Colonic mucosa (tissue), 4 donors: ENCODE measurements at regions not wholly inside any gene's neighbourhood (a gene's known extent, or its start where the extent isn't known, plus 50 kb on each side); places are given as distances from the start of the nearest gene placed in this dataset.

Experiments used
- DNase-seq: peaks from one replicate; pipeline ENCODE4 v3.0.0-alpha.2; 2020
- H3K27ac ChIP-seq: fragments of 200-600 bp; one replicate; pipeline ENCODE4 v1.8.0; 2021
- H3K27me3 ChIP-seq: fragments of 200-600 bp; one replicate; pipeline ENCODE4 v1.8.0; 2021
- H3K36me3 ChIP-seq: fragments of 200-600 bp; one replicate; pipeline ENCODE4 v1.8.0; 2021
- H3K4me1 ChIP-seq: fragments of 200-600 bp; one replicate; pipeline ENCODE4 v1.8.0; 2021; ENCODE audit warnings: mild to moderate bottlenecking
- H3K4me3 ChIP-seq: fragments of 200-600 bp; one replicate; pipeline ENCODE4 v1.8.0; 2021
- H3K9ac ChIP-seq, 2 donors: one replicate each; pipeline ENCODE4 v1.7.0; 2013; ENCODE audit warnings: control low read depth in 2 of 2, low read depth in 2 of 2, low read length in 2 of 2
- H3K9me3 ChIP-seq: fragments of 200-600 bp; one replicate; pipeline ENCODE4 v1.8.0; 2021
- intact Hi-C: fragments of 100-400 bp; cut with DNase I; formaldehyde crosslinking; loops from one replicate; pipeline ENCODE4 v1.14.1; 2022
- TF ChIP-seq, protein P1 (sequence below): fragments of 200-600 bp; IDR thresholded peaks from one replicate; pipeline ENCODE4 v1.8.0; 2022; ENCODE audit warnings: antibody characterized with exemption, mild to moderate bottlenecking
- donor health status: healthy.
- donor health status: DM: no; HTN: no; CAD: no.
- donor health status: DM: no; HTN: no; CAD: no.

DNA sequence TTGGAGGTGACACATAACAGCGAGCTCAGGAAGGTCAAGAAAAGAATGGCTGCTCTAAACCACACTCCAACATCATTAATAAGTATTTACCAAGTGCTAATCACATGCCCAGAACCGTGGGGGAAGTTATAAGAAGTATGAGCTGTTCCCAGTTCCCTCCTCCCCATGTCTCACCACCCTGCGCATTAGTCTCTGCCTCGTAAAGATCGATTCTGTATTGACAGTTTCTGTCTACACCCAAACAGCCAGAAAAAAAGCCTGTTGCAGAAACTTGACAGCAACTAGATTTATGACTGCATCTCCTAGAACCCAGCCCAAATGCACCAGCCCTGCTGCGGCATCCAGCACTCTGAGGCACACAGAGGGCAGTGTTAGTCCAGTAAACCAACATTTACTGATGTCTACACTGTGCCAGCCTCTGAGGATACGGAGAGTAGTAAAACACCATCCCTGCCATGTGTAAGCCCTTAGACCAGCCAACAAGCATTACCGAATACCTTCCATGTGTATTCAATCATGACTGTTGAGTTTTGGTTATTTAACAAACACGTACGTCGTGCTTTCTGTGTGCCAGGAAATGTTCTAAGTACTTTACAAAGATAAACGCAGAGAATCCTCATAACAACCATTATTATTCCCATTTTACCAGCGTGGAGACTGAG lies 63.6 kb upstream of the ZBTB40 start:
- no peak for DNase-seq
- Histone ChIP-seq H3K4me3 (no peak overlapping the region), H3K4me1 (no peaks in the 10 kb centered on the region), H3K9me3 (no peaks in the 10 kb centered on the region), H3K9ac (no peak overlapping the region), H3K27ac (no peak overlapping the region), H3K27me3 (no peaks in the 10 kb centered on the region), H3K36me3 (no peaks in the 10 kb centered on the region)
- intact Hi-C loops: no loop called here
- TF ChIP-seq, protein P1, sequence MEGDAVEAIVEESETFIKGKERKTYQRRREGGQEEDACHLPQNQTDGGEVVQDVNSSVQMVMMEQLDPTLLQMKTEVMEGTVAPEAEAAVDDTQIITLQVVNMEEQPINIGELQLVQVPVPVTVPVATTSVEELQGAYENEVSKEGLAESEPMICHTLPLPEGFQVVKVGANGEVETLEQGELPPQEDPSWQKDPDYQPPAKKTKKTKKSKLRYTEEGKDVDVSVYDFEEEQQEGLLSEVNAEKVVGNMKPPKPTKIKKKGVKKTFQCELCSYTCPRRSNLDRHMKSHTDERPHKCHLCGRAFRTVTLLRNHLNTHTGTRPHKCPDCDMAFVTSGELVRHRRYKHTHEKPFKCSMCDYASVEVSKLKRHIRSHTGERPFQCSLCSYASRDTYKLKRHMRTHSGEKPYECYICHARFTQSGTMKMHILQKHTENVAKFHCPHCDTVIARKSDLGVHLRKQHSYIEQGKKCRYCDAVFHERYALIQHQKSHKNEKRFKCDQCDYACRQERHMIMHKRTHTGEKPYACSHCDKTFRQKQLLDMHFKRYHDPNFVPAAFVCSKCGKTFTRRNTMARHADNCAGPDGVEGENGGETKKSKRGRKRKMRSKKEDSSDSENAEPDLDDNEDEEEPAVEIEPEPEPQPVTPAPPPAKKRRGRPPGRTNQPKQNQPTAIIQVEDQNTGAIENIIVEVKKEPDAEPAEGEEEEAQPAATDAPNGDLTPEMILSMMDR: no peak

DNA sequence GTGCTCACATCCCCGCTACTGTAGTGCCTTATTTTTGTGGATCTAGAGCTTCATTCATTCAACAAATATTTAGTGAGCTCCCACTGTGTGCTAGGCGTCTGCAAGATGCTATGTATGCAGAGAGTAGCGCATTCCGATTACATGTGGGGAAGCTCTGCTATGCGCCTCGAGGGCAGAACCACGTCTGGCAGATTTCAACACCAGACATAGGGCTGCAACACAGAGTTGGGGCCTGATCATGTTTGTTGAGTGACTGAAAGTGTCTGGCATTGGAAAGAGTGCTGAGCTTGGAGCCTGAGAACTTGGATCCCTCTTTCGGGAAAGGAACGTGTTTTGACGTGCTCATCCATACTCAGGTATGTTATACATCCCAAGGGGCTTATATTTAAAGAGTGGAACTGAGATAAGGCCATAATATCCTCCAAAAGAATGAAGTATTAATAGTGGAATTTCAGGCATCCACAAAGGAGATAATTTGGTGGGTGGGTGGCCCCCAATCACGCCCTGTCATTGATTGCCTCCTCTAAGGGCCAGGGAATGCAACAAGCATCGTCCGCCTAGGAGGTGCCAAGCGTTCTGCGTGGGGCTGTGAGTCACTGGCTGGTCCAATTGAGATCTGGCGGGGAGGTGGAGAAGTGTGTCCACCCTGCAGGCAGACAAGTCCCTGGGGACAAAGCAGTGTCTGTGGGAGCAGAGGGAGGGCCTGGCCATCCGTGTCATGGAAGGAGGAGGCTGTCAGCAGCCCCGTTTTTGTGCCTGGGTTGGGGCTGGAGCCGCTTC lies 62.8 kb upstream of the ZBTB40 start:
- intact Hi-C loops: no loop called here
- Histone ChIP-seq H3K4me3 (no peak overlapping the region), H3K9ac (no peak overlapping the region), H3K27me3 (no peaks in the 10 kb centered on the region), H3K4me1 (no peaks in the 10 kb centered on the region), H3K9me3 (no peaks in the 10 kb centered on the region), H3K36me3 (no peaks in the 10 kb centered on the region), H3K27ac (no peak overlapping the region)
- TF ChIP-seq, protein P1: no peak
- no peak for DNase-seq

- TF ChIP-seq, protein P1: no peak
- Histone ChIP-seq H3K27me3 (no peaks in the 10 kb centered on the region), H3K36me3 (no peaks in the 10 kb centered on the region), H3K27ac (no peak overlapping the region), H3K4me1 (no peaks in the 10 kb centered on the region), H3K4me3 (no peak overlapping the region), H3K9ac (no peak overlapping the region), H3K9me3 (no peaks in the 10 kb centered on the region)
- intact Hi-C loops: no loop called here
- no peak for DNase-seq
Observed at GRCh38 chr1:22393587-22393986, 58.1 kb upstream of the ZBTB40 start.

DNA sequence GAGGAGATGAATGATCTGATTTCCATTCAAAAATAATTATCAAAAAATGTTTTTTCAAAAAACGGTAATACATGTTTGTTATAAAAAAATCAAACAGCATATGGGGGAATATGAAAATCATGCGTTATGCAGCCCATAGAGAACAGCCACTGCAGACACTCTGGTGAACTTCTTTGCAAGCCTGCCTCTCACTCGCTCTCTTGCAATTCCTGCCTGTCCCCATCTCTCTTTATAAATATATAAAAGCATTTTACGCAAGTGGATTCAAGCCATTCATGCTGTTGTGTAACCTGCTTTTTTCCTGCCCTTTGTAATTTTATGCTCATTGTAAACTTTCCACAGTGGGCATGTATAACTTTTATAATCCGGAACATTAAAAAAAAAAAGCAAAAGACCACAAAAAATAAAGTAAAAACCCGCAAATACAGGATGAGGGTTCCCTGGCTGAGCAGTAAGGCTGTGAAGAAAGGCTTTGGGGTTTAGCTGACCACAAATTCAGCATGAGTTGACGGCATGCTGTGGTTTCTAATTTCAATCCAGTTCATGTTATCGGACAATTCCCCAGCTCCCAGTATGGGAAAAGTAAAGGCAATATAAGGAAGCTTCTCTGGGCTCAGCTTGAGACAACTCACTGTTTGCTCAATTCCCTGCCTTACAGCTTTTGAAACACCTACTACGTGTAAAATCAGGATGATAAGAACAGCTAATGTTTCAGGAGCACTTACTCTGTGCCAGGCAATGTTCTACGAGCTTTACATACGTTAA lies 52.8 kb upstream of the ZBTB40 start:
- TF ChIP-seq, protein P1: no peak
- Histone ChIP-seq H3K36me3 (no peaks in the 10 kb centered on the region), H3K4me1 (no peaks in the 10 kb centered on the region), H3K9me3 (no peaks in the 10 kb centered on the region), H3K4me3 (no peak overlapping the region), H3K27me3 (no peaks in the 10 kb centered on the region), H3K9ac (no peak overlapping the region), H3K27ac (no peak overlapping the region)
- intact Hi-C loops: no loop called here
- no peak for DNase-seq

- intact Hi-C loops: no loop called here
- no peak overlapping the region for H3K4me3 ChIP-seq
- no peaks in the 10 kb centered on the region for H3K36me3 ChIP-seq
- H3K9ac ChIP-seq: no peak overlapping the region
- H3K27me3 ChIP-seq: no peaks in the 10 kb centered on the region
- DNase-seq: no peak
- H3K4me1 ChIP-seq: no peaks in the 10 kb centered on the region
- H3K9me3 ChIP-seq: no peaks in the 10 kb centered on the region
- TF ChIP-seq, protein P1: no peak
- no peak overlapping the region for H3K27ac ChIP-seq
Observed at GRCh38 chr1:22399421-22400091, 52.1 kb upstream of the ZBTB40 start.
